DOHH2 (cell line): ENCODE measurements at regions not wholly inside any gene's neighbourhood (a gene's known extent, or its start where the extent isn't known, plus 50 kb on each side); places are given as distances from the start of the nearest gene placed in this dataset.
"Not testable (repeated sequence)": the region's sequence is repeated elsewhere in the genome, so short reads cannot be mapped to it uniquely, and the experiment has no call there.

ENCODE experiments used
- H3F3A ChIP-seq: fragments of 200-600 bp; sonication (generic), shearing (Covaris generic); 2 replicates; pipeline ENCODE4 v1.6.0; 2016; ENCODE audit warnings: antibody characterized with exemption, mild to moderate bottlenecking; ENCODE audit not compliant: control insufficient read depth, insufficient read depth
- H3K27ac ChIP-seq: fragments of 200-600 bp; sonication (generic); 2 replicates; pipeline ENCODE4 v1.5.1; 2014; ENCODE audit warnings: low read depth, mild to moderate bottlenecking, low read length, moderate library complexity
- H3K27me3 ChIP-seq: fragments of 200-600 bp; sonication (generic); 2 replicates; pipeline ENCODE4 v1.6.1; 2014; ENCODE audit warnings: mild to moderate bottlenecking, low read length, mixed read lengths; ENCODE audit not compliant: control insufficient read depth
- H3K36me3 ChIP-seq: fragments of 200-600 bp; sonication (generic); 2 replicates; pipeline ENCODE4 v1.6.1; 2014; ENCODE audit warnings: mild to moderate bottlenecking, low read length, moderate library complexity, mixed read lengths; ENCODE audit not compliant: control insufficient read depth
- H3K4me1 ChIP-seq: fragments of 200-600 bp; sonication (generic); 2 replicates; pipeline ENCODE4 v1.6.1; 2014; ENCODE audit warnings: mild to moderate bottlenecking, low read length, mixed read lengths; ENCODE audit not compliant: control insufficient read depth
- H3K4me2 ChIP-seq: fragments of 200-600 bp; sonication (generic); 2 replicates; pipeline ENCODE4 v1.6.0; 2014; ENCODE audit warnings: mild to moderate bottlenecking, low read length, moderate library complexity
- H3K4me3 ChIP-seq: fragments of 200-600 bp; sonication (generic); 2 replicates; pipeline ENCODE4 v1.5.1; 2014; ENCODE audit warnings: mild to moderate bottlenecking, low read length, mixed read lengths
- H3K79me2 ChIP-seq: fragments of 200-600 bp; sonication (generic); 2 replicates; pipeline ENCODE4 v1.6.1; 2014; ENCODE audit warnings: mild to moderate bottlenecking, low read length, mixed read lengths; ENCODE audit not compliant: control insufficient read depth
- H3K9me2 ChIP-seq: fragments of 200-600 bp; sonication (generic); replicated peaks from 2 replicates; pipeline ENCODE4 v1.6.1; 2014; ENCODE audit warnings: mild to moderate bottlenecking, low read length, mixed read lengths; ENCODE audit not compliant: control insufficient read depth
- H3K9me3 ChIP-seq: fragments of 200-600 bp; sonication (generic); 2 replicates; pipeline ENCODE4 v1.6.1; 2014; ENCODE audit warnings: antibody characterized with exemption, low read length, mixed read lengths; ENCODE audit not compliant: control insufficient read depth, insufficient read depth
- H4K20me1 ChIP-seq: fragments of 200-600 bp; sonication (generic); 2 replicates; pipeline ENCODE4 v1.6.0; 2014; ENCODE audit warnings: low read depth, mild to moderate bottlenecking, antibody characterized with exemption, low read length, moderate library complexity; ENCODE audit not compliant: control insufficient read depth, insufficient read depth

GRCh38 chr7:76931441-76931840 lies 100.7 kb downstream of the SPDYE17 start:
- not testable (repeated sequence) for H3F3A ChIP-seq, H3K4me2 ChIP-seq, H3K27ac ChIP-seq, H3K9me3 ChIP-seq, H4K20me1 ChIP-seq, H3K36me3 ChIP-seq, H3K9me2 ChIP-seq, H3K79me2 ChIP-seq, H3K4me1 ChIP-seq, H3K27me3 ChIP-seq, H3K4me3 ChIP-seq

GRCh38 chr7:76930416-76930815 lies 101.7 kb downstream of the SPDYE17 start:
- H3K36me3 ChIP-seq, H3K4me3 ChIP-seq, H3K27ac ChIP-seq, H3K9me2 ChIP-seq, H3F3A ChIP-seq, H3K4me1 ChIP-seq, H3K27me3 ChIP-seq, H3K9me3 ChIP-seq, H3K79me2 ChIP-seq, H4K20me1 ChIP-seq, H3K4me2 ChIP-seq: not testable (repeated sequence)

- not testable (repeated sequence) for H3K9me3 ChIP-seq, H3K27ac ChIP-seq, H3K79me2 ChIP-seq, H3K27me3 ChIP-seq, H3K4me1 ChIP-seq, H3K9me2 ChIP-seq, H3K4me3 ChIP-seq, H3K4me2 ChIP-seq, H4K20me1 ChIP-seq, H3K36me3 ChIP-seq, H3F3A ChIP-seq
Observed at GRCh38 chr7:76928751-76929150, 103.4 kb downstream of the SPDYE17 start.

GRCh38 chr7:76927741-76928393 lies 104.3 kb downstream of the SPDYE17 start:
- not testable (repeated sequence) for H3K9me2 ChIP-seq, H3K4me3 ChIP-seq, H3K4me2 ChIP-seq, H3F3A ChIP-seq, H3K36me3 ChIP-seq, H3K79me2 ChIP-seq, H4K20me1 ChIP-seq, H3K4me1 ChIP-seq, H3K9me3 ChIP-seq, H3K27ac ChIP-seq
- peaks cover 12% of the 10 kb centered on the region; the same call in 1 of the 2 replicates for H3K27me3 ChIP-seq

GRCh38 chr7:76926416-76926815 lies 105.7 kb downstream of the SPDYE17 start:
- H3K36me3 ChIP-seq, H4K20me1 ChIP-seq, H3K4me3 ChIP-seq, H3K4me2 ChIP-seq, H3K9me3 ChIP-seq, H3K27ac ChIP-seq, H3K4me1 ChIP-seq, H3K9me2 ChIP-seq, H3K79me2 ChIP-seq, H3F3A ChIP-seq: not testable (repeated sequence)
- peaks cover 12% of the 10 kb centered on the region; the same call in 1 of the 2 replicates for H3K27me3 ChIP-seq

- H3K9me3 ChIP-seq, H3K4me2 ChIP-seq, H3K9me2 ChIP-seq, H3K4me1 ChIP-seq, H3K27ac ChIP-seq, H3F3A ChIP-seq, H4K20me1 ChIP-seq, H3K4me3 ChIP-seq, H3K36me3 ChIP-seq, H3K79me2 ChIP-seq: not testable (repeated sequence)
- H3K27me3 ChIP-seq = peaks cover 12% of the 10 kb centered on the region; the same call in 1 of the 2 replicates
Observed at GRCh38 chr7:76924756-76925155, 107.4 kb downstream of the SPDYE17 start.

GRCh38 chr7:76918619-76919018 lies 113.5 kb downstream of the SPDYE17 start:
- not testable (repeated sequence) for H4K20me1 ChIP-seq, H3K4me2 ChIP-seq, H3K27ac ChIP-seq, H3K79me2 ChIP-seq, H3K27me3 ChIP-seq, H3K4me3 ChIP-seq, H3K9me3 ChIP-seq, H3K4me1 ChIP-seq, H3F3A ChIP-seq, H3K9me2 ChIP-seq, H3K36me3 ChIP-seq

GRCh38 chr7:76914361-76914760 lies 117.8 kb downstream of the SPDYE17 start:
- not testable (repeated sequence) for H3F3A ChIP-seq, H3K4me3 ChIP-seq, H3K27ac ChIP-seq, H3K36me3 ChIP-seq, H3K79me2 ChIP-seq, H3K9me3 ChIP-seq, H3K27me3 ChIP-seq, H3K4me2 ChIP-seq, H4K20me1 ChIP-seq, H3K9me2 ChIP-seq, H3K4me1 ChIP-seq
